Uterus (tissue), 3 donors: ENCODE measurements at regions not wholly inside any gene's neighbourhood (a gene's known extent, or its start where the extent isn't known, plus 50 kb on each side); places are given as distances from the start of the nearest gene placed in this dataset.

Source experiments
- DNase-seq, 2 donors: peaks; one replicate each; pipeline ENCODE4 v3.0.0-alpha.2; 2019 to 2020
- H3K27ac ChIP-seq, 2 donors: fragments of 200-600 bp; sonication (generic); 1 replicate in 1 of 2; 2 replicates in 1 of 2; pipeline ENCODE4 v1.5.1; 2016 to 2018
- H3K27me3 ChIP-seq, 2 donors: fragments of 200-600 bp; sonication (generic); one replicate each; pipeline ENCODE4 v1.5.1; 2018 to 2019; ENCODE audit warnings: control low read depth in 1 of 2
- H3K36me3 ChIP-seq, 2 donors: fragments of 200-600 bp; sonication (generic); one replicate each; pipeline ENCODE4 v1.5.1; 2019; ENCODE audit warnings: control low read depth in 1 of 2
- H3K4me1 ChIP-seq, 2 donors: fragments of 200-600 bp; sonication (generic); one replicate each; pipeline ENCODE4 v1.5.1; 2018 to 2019; ENCODE audit warnings: control low read depth in 1 of 2
- H3K4me3 ChIP-seq, 2 donors: fragments of 200-600 bp; sonication (generic); 1 replicate in 1 of 2; 2 replicates in 1 of 2; pipeline ENCODE4 v1.5.1; 2018 to 2019; ENCODE audit warnings: mild to moderate bottlenecking in 1 of 2
- H3K9me3 ChIP-seq, 2 donors: fragments of 200-600 bp; sonication (generic); one replicate each; pipeline ENCODE4 v1.5.1; 2019; ENCODE audit warnings: control low read depth in 1 of 2
- CTCF ChIP-seq, 4 experiments: fragments of 200-600 bp in 2 of 4; fragments of 450-650 bp in 2 of 4; sonication (generic) in 2 of 4; IDR thresholded peaks; one replicate each; pipeline ENCODE4 v1.5.1; 2016 to 2019; ENCODE audit warnings: antibody characterized with exemption in 4 of 4, mild to moderate bottlenecking in 2 of 4, moderate library complexity in 1 of 4
- POLR2A ChIP-seq, 2 donors: fragments of 450-650 bp; IDR thresholded peaks; one replicate each; pipeline ENCODE4 v1.6.1; 2016; ENCODE audit warnings: antibody characterized with exemption in 2 of 2, mild to moderate bottlenecking in 1 of 2, moderate library complexity in 1 of 2
- intact Hi-C: fragments of 100-400 bp; cut with DNase I; formaldehyde crosslinking; loops from one replicate; pipeline ENCODE4 v1.15.1; 2023; ENCODE audit warnings: low total_unique reads
- donor health status: DM: yes; HTN: yes; CAD: no.

GRCh38 chr10:118209215-118209614, 132.9 kb downstream of the FAM204A start:
- no peak overlapping the region for H3K4me3 ChIP-seq
- no peaks in the 10 kb centered on the region for H3K4me1 ChIP-seq
- H3K27ac ChIP-seq, result no peak overlapping the region
- no peak for TF ChIP-seq POLR2A (IDR thresholded peaks at IDR 0.05)
- TF ChIP-seq CTCF (IDR thresholded peaks at IDR 0.05), result no peak
- intact Hi-C loops, result no loop called here
- DNase-seq, result no peak
- H3K36me3 ChIP-seq, result no peaks in the 10 kb centered on the region
- H3K9me3 ChIP-seq, result no peaks in the 10 kb centered on the region
- H3K27me3 ChIP-seq, result no peaks in the 10 kb centered on the region

- DNase-seq, result no peak
- H3K4me1 ChIP-seq, result no peaks in the 10 kb centered on the region
- H3K27ac ChIP-seq, result no peak overlapping the region
- no peaks in the 10 kb centered on the region for H3K27me3 ChIP-seq
- no peak overlapping the region for H3K4me3 ChIP-seq
- H3K9me3 ChIP-seq, result no peaks in the 10 kb centered on the region
- intact Hi-C loops, result no loop called here
- TF ChIP-seq POLR2A (IDR thresholded peaks at IDR 0.05) (no peak), CTCF (IDR thresholded peaks at IDR 0.05) (no peak)
- no peaks in the 10 kb centered on the region for H3K36me3 ChIP-seq
Measured at GRCh38 chr10:118207470-118208007, 134.6 kb downstream of the FAM204A start.

- intact Hi-C loops, result no loop called here
- H3K36me3 ChIP-seq, result no peaks in the 10 kb centered on the region
- H3K4me3 ChIP-seq, result no peak overlapping the region
- no peaks in the 10 kb centered on the region for H3K9me3 ChIP-seq
- no peaks in the 10 kb centered on the region for H3K4me1 ChIP-seq
- TF ChIP-seq CTCF (IDR thresholded peaks at IDR 0.05) (no peak), POLR2A (IDR thresholded peaks at IDR 0.05) (no peak)
- H3K27ac ChIP-seq, result no peak overlapping the region
- DNase-seq, result no peak
- no peaks in the 10 kb centered on the region for H3K27me3 ChIP-seq
Measured at GRCh38 chr10:118204292-118204943, 137.7 kb downstream of the FAM204A start.

- intact Hi-C loops, result no loop called here
- no peak for TF ChIP-seq CTCF (IDR thresholded peaks at IDR 0.05)
- TF ChIP-seq POLR2A (IDR thresholded peaks at IDR 0.05), result no peak
- DNase-seq, result no peak
- Histone ChIP-seq H3K36me3 (no peaks in the 10 kb centered on the region), H3K9me3 (no peaks in the 10 kb centered on the region), H3K27ac (no peak overlapping the region), H3K4me3 (no peak overlapping the region), H3K27me3 (no peaks in the 10 kb centered on the region), H3K4me1 (no peaks in the 10 kb centered on the region)
Measured at GRCh38 chr10:118203461-118203860, 138.7 kb downstream of the FAM204A start.

- intact Hi-C loops, result no loop called here
- no peak for DNase-seq
- H3K27me3 ChIP-seq, result no peaks in the 10 kb centered on the region
- no peak overlapping the region for H3K27ac ChIP-seq
- H3K4me1 ChIP-seq, result no peaks in the 10 kb centered on the region
- H3K36me3 ChIP-seq, result no peaks in the 10 kb centered on the region
- TF ChIP-seq CTCF (IDR thresholded peaks at IDR 0.05) (no peak), POLR2A (IDR thresholded peaks at IDR 0.05) (no peak)
- no peak overlapping the region for H3K4me3 ChIP-seq
- no peaks in the 10 kb centered on the region for H3K9me3 ChIP-seq
Measured at GRCh38 chr10:118195729-118196128, 146.4 kb downstream of the FAM204A start.
